ENCODE measurements at regions not wholly inside any gene's neighbourhood (a gene's known extent, or its start where the extent isn't known, plus 50 kb on each side); places are given as distances from the start of the nearest gene placed in this dataset.

DNA sequence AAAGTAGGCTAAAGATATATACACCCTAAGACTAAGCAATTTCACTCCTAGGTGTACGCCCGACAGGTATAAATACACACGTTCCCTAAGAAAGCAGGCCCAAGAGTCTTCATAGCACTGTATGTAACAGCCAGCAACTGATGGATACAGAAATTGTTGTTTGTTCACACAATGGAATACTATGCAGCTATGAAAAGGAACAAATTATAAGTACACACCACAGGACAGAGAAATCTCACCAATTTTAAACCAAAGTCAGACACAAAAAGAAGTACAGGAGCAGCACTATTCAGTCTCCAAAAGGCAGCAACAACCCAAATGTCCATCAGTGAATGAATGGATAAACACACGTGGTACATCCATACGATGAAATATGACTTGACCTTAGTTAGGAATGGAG, 106.1 kb downstream of the LITAF start:
- H3K9me3 ChIP-seq (ENCODE audit: control insufficient read depth, low read length): peaks cover 20% of the 10 kb centered on the region
- H3K4me1 ChIP-seq (ENCODE audit: control insufficient read depth, insufficient read depth, low read length): no peaks in the 10 kb centered on the region
- H3K4me3 ChIP-seq (ENCODE audit: low read length): no peak overlapping the region
- H3K9ac ChIP-seq (ENCODE audit: low read length): no peak overlapping the region
- no peak for DNase-seq (ENCODE audit: low read depth)
- H3K27me3 ChIP-seq (replicated peaks; ENCODE audit: control insufficient read depth, insufficient read depth, low read length): peaks cover 7% of the 10 kb centered on the region
- no peaks in the 10 kb centered on the region for H3K36me3 ChIP-seq (ENCODE audit: control insufficient read depth, insufficient read depth, low read length, severe bottlenecking)

GRCh38 chr16:11481987-11482386, 104.7 kb downstream of the LITAF start:
- Histone ChIP-seq H3K27me3 (replicated peaks; ENCODE audit: control insufficient read depth, insufficient read depth, low read length) (peaks cover 4% of the 10 kb centered on the region), H3K4me1 (ENCODE audit: control insufficient read depth, insufficient read depth, low read length) (no peaks in the 10 kb centered on the region), H3K9me3 (ENCODE audit: control insufficient read depth, low read length) (peaks cover 20% of the 10 kb centered on the region), H3K36me3 (ENCODE audit: control insufficient read depth, insufficient read depth, low read length, severe bottlenecking) (no peaks in the 10 kb centered on the region), H3K9ac (ENCODE audit: low read length) (no peak overlapping the region), H3K4me3 (ENCODE audit: low read length) (no peak overlapping the region)
- DNase-seq (ENCODE audit: low read depth): no peak

DNA sequence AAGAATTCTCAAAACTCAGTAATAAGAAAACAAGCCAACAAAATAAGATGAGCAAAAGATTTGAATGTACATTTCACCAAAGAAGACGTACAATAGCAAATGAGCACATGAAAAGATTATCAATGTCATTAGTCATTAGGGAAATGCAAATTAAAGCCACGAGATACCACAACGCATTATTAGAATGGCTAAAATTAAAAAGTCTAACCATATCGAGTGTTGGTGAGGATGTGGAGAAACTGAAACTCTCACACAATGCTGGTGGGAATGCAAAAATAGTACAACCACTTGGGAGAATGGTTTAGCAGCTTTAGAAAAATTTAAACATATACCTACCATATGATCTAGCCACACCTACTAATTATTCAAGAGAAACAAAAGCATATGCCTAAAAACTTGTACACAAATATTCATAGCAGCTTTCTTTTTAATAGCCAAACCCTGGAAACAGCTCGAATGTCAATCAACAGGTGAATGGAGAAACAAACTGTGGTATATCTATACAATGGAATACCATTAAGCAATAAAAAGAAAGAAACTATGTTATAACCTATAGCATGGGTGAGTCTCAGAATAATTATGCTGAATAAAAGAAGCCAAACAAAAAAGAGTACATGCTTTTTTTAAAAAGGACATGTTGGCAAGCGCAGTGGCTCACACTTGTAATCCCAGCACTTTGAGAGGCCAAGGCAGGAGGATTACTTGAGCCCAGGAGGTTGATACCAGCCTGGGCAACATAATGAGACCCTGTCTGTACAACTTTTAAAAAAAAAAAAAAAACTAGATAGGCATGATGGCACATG, 103.6 kb downstream of the LITAF start:
- H3K9me3 ChIP-seq (ENCODE audit: control insufficient read depth, low read length): peaks cover 20% of the 10 kb centered on the region
- peaks cover 4% of the 10 kb centered on the region for H3K27me3 ChIP-seq (replicated peaks; ENCODE audit: control insufficient read depth, insufficient read depth, low read length)
- no peak overlapping the region for H3K9ac ChIP-seq (ENCODE audit: low read length)

DNA sequence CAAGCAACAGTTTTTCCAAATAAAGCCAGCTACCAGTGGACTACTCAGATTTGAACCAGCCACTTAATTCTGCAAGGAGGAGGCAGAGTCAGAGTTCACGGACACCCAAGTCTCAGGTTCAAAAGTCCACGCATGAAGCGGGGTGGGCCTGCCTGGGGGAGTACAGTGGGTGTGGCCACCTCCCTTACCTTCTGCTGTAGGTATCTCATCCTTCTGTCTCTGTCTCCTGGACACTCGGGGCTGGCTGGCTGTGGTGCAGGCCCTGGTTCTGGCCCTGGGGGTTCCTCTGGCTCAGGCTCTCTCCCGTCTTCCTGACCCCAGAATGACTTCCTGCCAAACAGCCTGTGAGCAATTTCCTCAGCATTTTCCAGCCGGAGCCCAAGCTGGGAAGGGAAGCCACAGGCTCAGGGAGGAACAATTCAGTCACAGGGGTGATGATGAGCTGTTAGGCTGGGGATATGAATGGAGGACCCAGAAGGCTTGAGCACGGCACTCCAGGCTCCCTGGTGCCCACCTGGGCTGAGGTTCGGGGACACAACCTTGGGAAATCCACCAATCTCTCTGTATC, 101.9 kb downstream of the LITAF start:
- H3K9me3 ChIP-seq (ENCODE audit: control insufficient read depth, low read length): peaks cover 16% of the 10 kb centered on the region
- peaks cover 4% of the 10 kb centered on the region for H3K27me3 ChIP-seq (replicated peaks; ENCODE audit: control insufficient read depth, insufficient read depth, low read length)
- H3K4me1 ChIP-seq (ENCODE audit: control insufficient read depth, insufficient read depth, low read length): no peaks in the 10 kb centered on the region
- H3K36me3 ChIP-seq (ENCODE audit: control insufficient read depth, insufficient read depth, low read length, severe bottlenecking): no peaks in the 10 kb centered on the region
- H3K4me3 ChIP-seq (ENCODE audit: low read length): no peak overlapping the region
- H3K9ac ChIP-seq (ENCODE audit: low read length): no peak overlapping the region
- no peak for DNase-seq (ENCODE audit: low read depth)

More for the DNA sequence above, 103.6 kb downstream of the LITAF start:
- H3K4me1 ChIP-seq (ENCODE audit: control insufficient read depth, insufficient read depth, low read length): no peaks in the 10 kb centered on the region
- no peak overlapping the region for H3K4me3 ChIP-seq (ENCODE audit: low read length)
- H3K36me3 ChIP-seq (ENCODE audit: control insufficient read depth, insufficient read depth, low read length, severe bottlenecking): no peaks in the 10 kb centered on the region
- DNase-seq (ENCODE audit: low read depth): no peak

DNA sequence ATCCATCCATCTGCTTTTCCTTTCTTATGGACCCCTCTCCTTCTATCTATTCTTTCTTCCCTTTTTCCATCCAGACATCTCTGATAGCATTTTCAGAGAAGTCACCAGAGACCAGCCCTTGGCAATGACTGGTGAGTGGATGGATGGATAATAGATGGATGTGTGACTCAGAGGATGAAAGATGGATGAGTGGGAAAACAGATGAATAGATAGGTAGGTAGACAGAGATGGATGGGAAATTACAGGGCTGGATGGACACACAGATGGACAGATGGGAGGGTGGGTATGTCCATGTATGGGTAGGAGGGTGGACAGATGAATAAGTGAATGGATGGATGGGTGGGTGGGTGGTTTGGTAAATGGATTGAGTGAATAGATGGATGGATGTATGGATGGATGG, 101.0 kb downstream of the LITAF start:
- H3K4me1 ChIP-seq (ENCODE audit: control insufficient read depth, insufficient read depth, low read length): no peaks in the 10 kb centered on the region
- H3K9me3 ChIP-seq (ENCODE audit: control insufficient read depth, low read length): peaks cover 15% of the 10 kb centered on the region
- H3K36me3 ChIP-seq (ENCODE audit: control insufficient read depth, insufficient read depth, low read length, severe bottlenecking): no peaks in the 10 kb centered on the region
- H3K4me3 ChIP-seq (ENCODE audit: low read length): no peak overlapping the region
- no peak for DNase-seq (ENCODE audit: low read depth)
- H3K9ac ChIP-seq (ENCODE audit: low read length): no peak overlapping the region
- H3K27me3 ChIP-seq (replicated peaks; ENCODE audit: control insufficient read depth, insufficient read depth, low read length): no peaks in the 10 kb centered on the region

GRCh38 chr16:11487289-11487688, 99.4 kb downstream of the LITAF start:
- no peak overlapping the region for H3K4me3 ChIP-seq (ENCODE audit: low read length)
- no peak for DNase-seq (ENCODE audit: low read depth)
- no peaks in the 10 kb centered on the region for H3K4me1 ChIP-seq (ENCODE audit: control insufficient read depth, insufficient read depth, low read length)
- H3K36me3 ChIP-seq (ENCODE audit: control insufficient read depth, insufficient read depth, low read length, severe bottlenecking): no peaks in the 10 kb centered on the region
- H3K27me3 ChIP-seq (replicated peaks; ENCODE audit: control insufficient read depth, insufficient read depth, low read length): no peaks in the 10 kb centered on the region
- no peak overlapping the region for H3K9ac ChIP-seq (ENCODE audit: low read length)
- H3K9me3 ChIP-seq (ENCODE audit: control insufficient read depth, low read length): peaks cover 17% of the 10 kb centered on the region

DNA sequence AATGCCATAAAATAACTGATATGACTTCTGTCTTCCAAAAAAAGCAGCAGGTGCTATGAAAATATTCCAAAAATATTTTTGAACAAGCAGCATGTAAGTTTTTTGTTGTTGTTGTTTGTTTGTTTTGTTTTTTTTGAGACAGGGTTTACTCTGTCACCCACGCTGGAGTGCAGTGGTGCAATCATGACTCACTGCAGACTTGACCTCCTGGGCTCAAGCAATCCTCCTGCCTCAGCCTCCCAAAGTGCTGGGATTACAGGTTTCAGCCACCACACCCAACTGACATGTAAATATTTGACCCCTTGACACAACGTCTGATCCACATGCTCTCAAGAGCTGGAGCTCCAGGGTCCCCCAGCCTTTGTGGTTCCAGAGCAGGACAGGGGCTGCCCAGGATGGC, 98.4 kb downstream of the LITAF start:
- Histone ChIP-seq H3K36me3 (ENCODE audit: control insufficient read depth, insufficient read depth, low read length, severe bottlenecking) (no peaks in the 10 kb centered on the region), H3K9me3 (ENCODE audit: control insufficient read depth, low read length) (peaks cover 10% of the 10 kb centered on the region), H3K4me3 (ENCODE audit: low read length) (no peak overlapping the region), H3K4me1 (ENCODE audit: control insufficient read depth, insufficient read depth, low read length) (no peaks in the 10 kb centered on the region), H3K27me3 (replicated peaks; ENCODE audit: control insufficient read depth, insufficient read depth, low read length) (no peaks in the 10 kb centered on the region), H3K9ac (ENCODE audit: low read length) (no peak overlapping the region)
- DNase-seq (ENCODE audit: low read depth): no peak

GRCh38 chr16:11491524-11491923, 95.2 kb downstream of the LITAF start:
- no peaks in the 10 kb centered on the region for H3K27me3 ChIP-seq (replicated peaks; ENCODE audit: control insufficient read depth, insufficient read depth, low read length)
- DNase-seq (ENCODE audit: low read depth): no peak
- H3K9me3 ChIP-seq (ENCODE audit: control insufficient read depth, low read length): peaks cover 8% of the 10 kb centered on the region
- no peak overlapping the region for H3K9ac ChIP-seq (ENCODE audit: low read length)
- no peak overlapping the region for H3K4me3 ChIP-seq (ENCODE audit: low read length)
- H3K4me1 ChIP-seq (ENCODE audit: control insufficient read depth, insufficient read depth, low read length): peaks cover 12% of the 10 kb centered on the region
- H3K36me3 ChIP-seq (ENCODE audit: control insufficient read depth, insufficient read depth, low read length, severe bottlenecking): no peaks in the 10 kb centered on the region

DNA sequence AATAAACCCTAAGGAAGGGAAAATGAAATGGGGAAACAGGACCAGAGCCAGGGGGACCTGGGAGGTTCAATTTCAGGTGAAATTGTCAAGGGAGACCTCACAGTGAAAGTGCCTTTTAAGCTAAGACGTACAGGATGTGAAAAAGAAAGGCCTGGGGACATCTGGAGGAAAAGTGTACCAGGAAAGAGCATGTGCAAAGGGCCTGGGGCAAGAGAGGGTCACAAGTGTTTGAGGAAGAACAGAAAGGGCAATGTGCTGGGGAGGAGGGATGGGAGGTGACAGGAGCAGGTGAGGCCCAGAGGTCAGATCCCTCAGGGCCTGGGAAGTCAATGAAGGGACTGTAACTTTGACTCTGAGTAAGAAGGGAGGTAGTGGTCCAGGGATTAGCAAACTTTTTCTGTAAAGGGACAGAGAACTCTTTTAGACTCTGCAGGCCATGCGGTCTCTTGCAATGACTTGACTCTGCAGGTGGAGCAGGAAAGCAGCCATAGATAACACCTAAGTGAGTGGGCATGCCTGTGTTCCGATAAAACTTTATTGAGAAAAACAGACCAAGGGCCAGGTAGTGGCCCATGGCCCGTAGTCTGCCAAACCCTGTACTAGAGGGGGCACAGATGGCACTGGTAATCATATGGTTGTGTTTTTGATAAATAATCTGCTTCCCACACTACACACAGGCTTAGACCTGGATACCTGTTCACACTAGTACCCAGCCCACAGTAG, 93.8 kb downstream of the LITAF start:
- Histone ChIP-seq H3K27me3 (replicated peaks; ENCODE audit: control insufficient read depth, insufficient read depth, low read length) (no peaks in the 10 kb centered on the region), H3K4me3 (ENCODE audit: low read length) (no peak overlapping the region)
- DNase-seq (ENCODE audit: low read depth): no peak

DNA sequence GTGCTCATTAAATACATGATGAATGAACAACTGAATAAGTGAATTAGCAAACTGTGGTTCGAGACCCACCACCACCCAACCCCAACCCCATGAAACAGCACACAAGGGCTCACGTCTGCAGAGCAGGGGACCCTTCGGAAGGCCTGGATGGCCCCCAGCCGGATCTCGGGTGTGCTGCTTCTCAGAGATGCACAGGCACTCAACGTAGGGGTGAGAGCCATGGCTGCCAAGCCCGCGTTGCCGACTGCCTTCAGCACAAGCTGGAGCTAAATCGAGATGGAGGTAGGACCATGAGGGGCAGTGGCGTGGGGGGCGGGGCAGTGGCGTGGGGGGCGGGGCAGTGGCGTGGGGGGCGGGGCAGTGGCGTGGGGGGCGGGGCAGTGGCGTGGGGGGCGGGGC, 93.2 kb downstream of the LITAF start:
- DNase-seq (ENCODE audit: low read depth): no peak
- Histone ChIP-seq H3K9me3 (ENCODE audit: control insufficient read depth, low read length) (peaks cover 8% of the 10 kb centered on the region), H3K27me3 (replicated peaks; ENCODE audit: control insufficient read depth, insufficient read depth, low read length) (no peaks in the 10 kb centered on the region)

More for the DNA sequence above, 93.8 kb downstream of the LITAF start:
- peaks cover 8% of the 10 kb centered on the region for H3K9me3 ChIP-seq (ENCODE audit: control insufficient read depth, low read length)
- peaks cover 26% of the 10 kb centered on the region for H3K4me1 ChIP-seq (ENCODE audit: control insufficient read depth, insufficient read depth, low read length)
- H3K9ac ChIP-seq (ENCODE audit: low read length): no peak overlapping the region
- no peaks in the 10 kb centered on the region for H3K36me3 ChIP-seq (ENCODE audit: control insufficient read depth, insufficient read depth, low read length, severe bottlenecking)

DNA sequence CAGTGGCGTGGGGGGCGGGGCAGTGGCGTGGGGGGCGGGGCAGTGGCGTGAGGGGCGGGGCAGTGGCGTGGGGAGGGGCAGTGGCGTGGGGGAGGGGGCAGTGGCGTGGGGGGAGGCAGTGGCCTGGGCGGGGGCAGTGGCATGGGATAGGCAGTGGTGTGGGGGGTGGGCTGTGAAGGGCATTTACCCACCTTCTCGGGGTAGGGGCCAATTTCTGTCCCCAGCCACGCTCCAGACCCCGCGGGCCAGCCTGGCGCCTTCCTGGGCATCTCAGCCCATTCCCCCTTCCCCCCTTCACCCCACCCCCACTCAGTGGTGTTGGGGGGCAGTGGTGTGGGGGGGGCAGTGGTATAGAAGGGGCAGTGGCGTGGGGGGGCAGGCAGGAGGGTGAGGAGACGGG, 92.7 kb downstream of the LITAF start:
- no peaks in the 10 kb centered on the region for H3K36me3 ChIP-seq (ENCODE audit: control insufficient read depth, insufficient read depth, low read length, severe bottlenecking)
- peaks cover 27% of the 10 kb centered on the region for H3K4me1 ChIP-seq (ENCODE audit: control insufficient read depth, insufficient read depth, low read length)
- H3K9ac ChIP-seq (ENCODE audit: low read length): no peak overlapping the region
- H3K27me3 ChIP-seq (replicated peaks; ENCODE audit: control insufficient read depth, insufficient read depth, low read length): no peaks in the 10 kb centered on the region
- H3K4me3 ChIP-seq (ENCODE audit: low read length): no peak overlapping the region
- DNase-seq (ENCODE audit: low read depth): no peak
- H3K9me3 ChIP-seq (ENCODE audit: control insufficient read depth, low read length): peaks cover 8% of the 10 kb centered on the region

More for the DNA sequence above, 93.2 kb downstream of the LITAF start:
- Histone ChIP-seq H3K4me1 (ENCODE audit: control insufficient read depth, insufficient read depth, low read length) (peaks cover 27% of the 10 kb centered on the region), H3K36me3 (ENCODE audit: control insufficient read depth, insufficient read depth, low read length, severe bottlenecking) (no peaks in the 10 kb centered on the region), H3K9ac (ENCODE audit: low read length) (no peak overlapping the region), H3K4me3 (ENCODE audit: low read length) (no peak overlapping the region)
